CD4-positive, CD25-positive, alpha-beta regulatory T cell (primary cell): ENCODE measurements at regions not wholly inside any gene's neighbourhood (a gene's known extent, or its start where the extent isn't known, plus 50 kb on each side); places are given as distances from the start of the nearest gene placed in this dataset.

ENCODE experiments used
- ATAC-seq, 2 donors: fragments of 150-1000 bp; cut with Tn5 transposase; one replicate each; pipeline ENCODE4 v1.10.0; 2021; ENCODE audit warnings: low read depth in 2 of 2, moderate number of reproducible peaks in 2 of 2, moderate library complexity in 1 of 2
- DNase-seq, 3 donors: peaks; one replicate each; pipeline versions ENCODE4 v3.0.0 to v3.0.0-alpha.2; 2012 to 2022; ENCODE audit warnings: mixed read lengths in 1 of 3
- H3K27ac ChIP-seq: one replicate; pipeline ENCODE4 v1.7.0; 2013; ENCODE audit warnings: mild to moderate bottlenecking, low read length; ENCODE audit not compliant: insufficient read depth, poor library complexity, severe bottlenecking
- H3K27me3 ChIP-seq: one replicate; pipeline ENCODE4 v1.7.0; 2013; ENCODE audit warnings: low read length; ENCODE audit not compliant: control insufficient read depth, insufficient read depth
- H3K36me3 ChIP-seq: one replicate; pipeline ENCODE4 v1.7.0; 2013; ENCODE audit warnings: mild to moderate bottlenecking, low read length, moderate library complexity; ENCODE audit not compliant: control insufficient read depth, insufficient read depth
- H3K4me1 ChIP-seq: 2 replicates; pipeline ENCODE4 v1.7.0; 2013; ENCODE audit warnings: mild to moderate bottlenecking, low read length; ENCODE audit not compliant: insufficient read depth, control insufficient read depth, poor library complexity, severe bottlenecking
- H3K4me3 ChIP-seq: one replicate; pipeline ENCODE4 v1.7.0; 2013; ENCODE audit warnings: low read depth, mild to moderate bottlenecking, low read length, moderate library complexity
- H3K9me3 ChIP-seq, 2 experiments: 1 replicate in 1 of 2; 2 replicates in 1 of 2; pipeline ENCODE4 v1.7.0; 2013; ENCODE audit warnings: low read length in 2 of 2, mild to moderate bottlenecking in 1 of 2, moderate library complexity in 1 of 2; ENCODE audit not compliant: control insufficient read depth in 2 of 2
- H3K27ac Mint-ChIP-seq, 3 donors: one replicate each; pipeline ENCODE4 v1.8.0; 2020 to 2022; ENCODE audit warnings: mild to moderate bottlenecking in 3 of 3, mixed read lengths in 3 of 3, moderate library complexity in 2 of 3
- H3K27me3 Mint-ChIP-seq: one replicate; pipeline ENCODE4 v1.8.0; 2022; ENCODE audit warnings: mild to moderate bottlenecking, mixed read lengths
- H3K36me3 Mint-ChIP-seq: one replicate; pipeline ENCODE4 v1.8.0; 2020; ENCODE audit warnings: mixed read lengths
- H3K4me1 Mint-ChIP-seq, 4 donors: one replicate each; pipeline ENCODE4 v1.8.0; 2020 to 2022; ENCODE audit warnings: mixed read lengths in 4 of 4, mild to moderate bottlenecking in 1 of 4
- H3K4me3 Mint-ChIP-seq, 4 donors: one replicate each; pipeline ENCODE4 v1.8.0; 2020 to 2022; ENCODE audit warnings: mild to moderate bottlenecking in 4 of 4, mixed read lengths in 4 of 4, moderate library complexity in 3 of 4
- H3K9me3 Mint-ChIP-seq, 7 donors: one replicate each; pipeline ENCODE4 v1.8.0; 2020 to 2022; ENCODE audit warnings: mixed read lengths in 7 of 7, mild to moderate bottlenecking in 3 of 7, moderate library complexity in 2 of 7

DNA sequence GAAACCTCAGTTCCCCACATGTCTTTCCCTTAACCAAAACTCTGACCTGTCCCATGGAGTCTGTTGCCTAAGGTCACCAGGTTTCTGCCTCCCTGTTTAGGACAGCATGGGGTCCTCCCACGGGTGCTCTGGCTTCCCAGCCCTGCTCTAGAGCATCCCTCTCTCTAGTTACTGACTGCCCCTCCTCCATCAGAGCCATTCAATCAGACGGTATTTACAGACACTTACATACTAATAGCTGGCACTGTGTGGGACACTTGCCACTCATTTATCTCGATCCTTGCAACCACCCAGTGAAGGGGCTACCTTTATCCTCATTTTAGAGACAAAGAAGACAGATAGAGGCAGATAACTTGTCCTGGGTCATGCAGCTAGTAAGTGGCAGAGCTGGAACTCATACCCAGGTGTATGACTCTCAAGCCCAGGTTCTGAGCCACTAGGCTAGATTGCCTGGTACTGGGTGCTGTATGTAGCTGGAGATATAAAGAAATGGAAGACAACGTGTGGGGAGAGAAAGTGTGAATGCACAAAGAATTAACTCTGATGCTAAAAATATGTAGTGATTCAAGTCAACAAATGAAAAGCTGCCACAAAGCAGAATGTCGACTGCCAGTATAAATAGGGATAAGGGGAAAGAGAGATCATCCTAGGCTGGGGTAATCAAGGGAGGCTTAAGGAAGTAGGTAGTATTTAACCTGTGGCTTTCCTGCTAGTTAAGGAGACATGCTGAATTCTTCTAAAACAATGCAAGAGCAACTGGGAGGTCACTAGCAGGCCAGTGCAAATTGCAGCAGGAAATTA lies 52.5 kb upstream of the PDE8B start:
- H3K4me3 ChIP-seq, result no peak overlapping the region
- peaks cover 6 to 29% (median 12%) of the 10 kb centered on the region in 4 donors for H3K4me1 Mint-ChIP-seq
- peak overlapping the region in 2 of 3 donors; percentile 22 to 43 for H3K27ac Mint-ChIP-seq
- H3K9me3 Mint-ChIP-seq, result peaks cover 0 to 3% (median 0%) of the 10 kb centered on the region in 7 donors
- no peaks in the 10 kb centered on the region for H3K36me3 Mint-ChIP-seq
- no peaks in the 10 kb centered on the region for H3K36me3 ChIP-seq
- ATAC-seq (no peak), DNase-seq (no peak)
- H3K4me1 ChIP-seq, result peaks cover 13% of the 10 kb centered on the region
- H3K27me3 Mint-ChIP-seq, result no peaks in the 10 kb centered on the region
- no peak overlapping the region for H3K27ac ChIP-seq
- H3K4me3 Mint-ChIP-seq, result no peak overlapping the region
- H3K9me3 ChIP-seq, result no peaks in the 10 kb centered on the region
- H3K27me3 ChIP-seq, result peaks cover 2% of the 10 kb centered on the region

DNA sequence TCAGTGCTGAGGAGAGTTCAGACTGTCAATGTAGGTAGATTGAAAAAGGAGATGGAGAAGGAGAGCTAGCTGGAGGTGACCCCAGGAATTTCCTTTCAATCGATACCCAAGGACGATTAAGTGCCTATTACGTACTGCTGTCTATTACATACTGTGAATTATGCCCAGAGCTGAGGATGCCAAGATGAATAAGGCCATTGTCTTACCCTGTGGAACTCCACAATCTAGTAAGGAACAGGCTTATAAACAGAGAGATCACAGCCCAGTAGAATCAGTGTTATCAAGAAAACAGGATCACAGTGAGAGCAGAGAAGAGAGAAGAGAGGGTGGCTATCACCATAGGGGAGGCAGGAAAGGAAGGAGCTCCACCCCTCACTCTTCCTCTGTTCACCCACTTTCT lies 54.1 kb upstream of the PDE8B start:
- Mint-ChIP-seq H3K4me1 (peaks cover 6 to 29% (median 12%) of the 10 kb centered on the region in 4 donors), H3K27me3 (no peaks in the 10 kb centered on the region), H3K27ac (peak overlapping the region in 2 of 3 donors; percentile 95 to 96), H3K9me3 (peaks cover 0 to 2% (median 0%) of the 10 kb centered on the region in 7 donors), H3K4me3 (peak overlapping the region in 1 of 4 donors; percentile 21), H3K36me3 (no peaks in the 10 kb centered on the region)
- no peaks in the 10 kb centered on the region for H3K9me3 ChIP-seq
- ATAC-seq (no peak), DNase-seq (peak in 1 of 3 donors; percentile 7)
- H3K4me1 ChIP-seq, result peaks cover 13% of the 10 kb centered on the region
- H3K36me3 ChIP-seq, result no peaks in the 10 kb centered on the region
- H3K4me3 ChIP-seq, result no peak overlapping the region
- no peak overlapping the region for H3K27ac ChIP-seq
- H3K27me3 ChIP-seq, result peaks cover 2% of the 10 kb centered on the region

DNA sequence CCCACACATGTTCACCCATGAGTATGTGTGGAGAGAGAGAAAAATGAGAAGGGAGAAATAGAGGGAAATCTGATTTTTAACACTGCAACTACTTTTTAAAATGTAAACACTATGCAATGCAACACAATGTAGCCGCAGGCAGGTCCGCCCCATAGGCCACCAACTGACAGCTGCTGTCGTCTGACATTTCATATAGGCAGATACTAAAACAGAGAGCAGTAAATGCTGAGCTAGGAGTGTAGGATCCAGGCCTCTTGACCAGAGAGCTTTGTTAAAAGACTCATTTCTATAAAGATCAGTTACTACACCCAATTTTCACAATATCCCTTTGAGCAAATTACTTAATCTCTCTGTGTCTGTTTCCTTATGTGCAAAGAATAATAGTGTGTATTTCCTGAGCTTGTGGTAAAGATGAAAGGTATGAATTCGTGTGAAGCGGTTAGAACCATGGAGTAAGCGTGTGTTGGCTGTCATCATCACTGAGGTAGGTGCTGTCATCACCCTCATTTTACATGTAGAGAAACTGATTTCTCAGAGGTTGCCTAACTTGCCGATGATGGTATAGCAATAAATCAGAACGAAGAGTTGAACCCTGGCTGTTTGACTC lies 55.2 kb upstream of the PDE8B start:
- Histone ChIP-seq H3K9me3 (no peaks in the 10 kb centered on the region), H3K27ac (peak overlapping the region; percentile 6), H3K4me3 (peak overlapping the region; percentile 18), H3K4me1 (peaks cover 13% of the 10 kb centered on the region), H3K36me3 (no peaks in the 10 kb centered on the region), H3K27me3 (peaks cover 2% of the 10 kb centered on the region)
- Mint-ChIP-seq H3K4me3 (peak overlapping the region; percentile 0 to 3 (median 1)), H3K4me1 (peaks cover 6 to 29% (median 12%) of the 10 kb centered on the region in 4 donors), H3K9me3 (peaks cover 0 to 2% (median 0%) of the 10 kb centered on the region in 7 donors), H3K27ac (peak overlapping the region; percentile 16 to 96 (median 95)), H3K27me3 (no peaks in the 10 kb centered on the region), H3K36me3 (no peaks in the 10 kb centered on the region)
- ATAC-seq (peak; percentile 85 to 95), DNase-seq (peak in 2 of 3 donors; percentile 76 to 83)

- Histone ChIP-seq H3K27me3 (no peaks in the 10 kb centered on the region), H3K4me1 (peaks cover 13% of the 10 kb centered on the region), H3K36me3 (no peaks in the 10 kb centered on the region), H3K9me3 (no peaks in the 10 kb centered on the region), H3K27ac (no peak overlapping the region), H3K4me3 (no peak overlapping the region)
- Mint-ChIP-seq H3K9me3 (peaks cover 0 to 2% (median 0%) of the 10 kb centered on the region in 7 donors), H3K36me3 (no peaks in the 10 kb centered on the region), H3K27ac (no peak overlapping the region), H3K4me3 (no peak overlapping the region), H3K4me1 (peaks cover 6 to 27% (median 12%) of the 10 kb centered on the region in 4 donors), H3K27me3 (peaks cover 6% of the 10 kb centered on the region)
- no peak for ATAC-seq
- DNase-seq, result no peak
Observed at GRCh38 chr5:77152441-77152840, 58.0 kb upstream of the PDE8B start.

- Histone ChIP-seq H3K36me3 (no peaks in the 10 kb centered on the region), H3K27ac (no peak overlapping the region), H3K9me3 (no peaks in the 10 kb centered on the region), H3K27me3 (no peaks in the 10 kb centered on the region), H3K4me3 (no peak overlapping the region), H3K4me1 (peaks cover 10% of the 10 kb centered on the region)
- DNase-seq, result no peak
- Mint-ChIP-seq H3K27me3 (peaks cover 11% of the 10 kb centered on the region), H3K4me3 (no peak overlapping the region), H3K4me1 (peaks cover 5 to 19% (median 13%) of the 10 kb centered on the region in 4 donors), H3K27ac (peak overlapping the region in 1 of 3 donors; percentile 32), H3K9me3 (peaks cover 0 to 2% (median 0%) of the 10 kb centered on the region in 7 donors), H3K36me3 (no peaks in the 10 kb centered on the region)
- no peak for ATAC-seq
Observed at GRCh38 chr5:77151501-77151900, 59.0 kb upstream of the PDE8B start.

DNA sequence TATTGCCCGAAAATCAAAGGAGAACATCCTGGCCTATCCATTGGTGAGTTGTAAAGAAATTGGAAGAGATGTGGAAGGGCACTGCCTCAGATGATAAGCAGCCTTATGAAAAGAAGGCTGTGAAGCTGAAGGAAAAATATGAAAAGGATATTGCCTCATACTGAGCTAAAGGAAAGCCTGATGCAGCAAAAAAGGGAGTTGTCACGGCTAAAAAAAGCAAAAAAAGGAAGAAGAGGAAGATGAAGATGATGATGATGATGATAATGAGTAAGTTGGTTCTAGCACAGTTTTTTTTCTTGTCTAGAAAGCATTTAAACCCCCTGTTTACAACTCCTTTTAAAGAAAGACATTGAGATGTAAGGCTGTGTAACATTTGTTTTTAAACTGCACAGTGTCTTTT lies 59.8 kb upstream of the ZBED3 start:
- ATAC-seq (no peak), DNase-seq (no peak)
- Mint-ChIP-seq H3K27ac (no peak overlapping the region), H3K9me3 (no peaks in the 10 kb centered on the region), H3K36me3 (no peaks in the 10 kb centered on the region), H3K27me3 (peaks cover 12% of the 10 kb centered on the region), H3K4me1 (peaks cover 0 to 4% (median 0%) of the 10 kb centered on the region in 4 donors), H3K4me3 (no peak overlapping the region)
- no peaks in the 10 kb centered on the region for H3K4me1 ChIP-seq
- H3K4me3 ChIP-seq, result no peak overlapping the region
- no peaks in the 10 kb centered on the region for H3K36me3 ChIP-seq
- H3K27ac ChIP-seq, result no peak overlapping the region
- no peaks in the 10 kb centered on the region for H3K27me3 ChIP-seq
- H3K9me3 ChIP-seq, result no peaks in the 10 kb centered on the region

DNA sequence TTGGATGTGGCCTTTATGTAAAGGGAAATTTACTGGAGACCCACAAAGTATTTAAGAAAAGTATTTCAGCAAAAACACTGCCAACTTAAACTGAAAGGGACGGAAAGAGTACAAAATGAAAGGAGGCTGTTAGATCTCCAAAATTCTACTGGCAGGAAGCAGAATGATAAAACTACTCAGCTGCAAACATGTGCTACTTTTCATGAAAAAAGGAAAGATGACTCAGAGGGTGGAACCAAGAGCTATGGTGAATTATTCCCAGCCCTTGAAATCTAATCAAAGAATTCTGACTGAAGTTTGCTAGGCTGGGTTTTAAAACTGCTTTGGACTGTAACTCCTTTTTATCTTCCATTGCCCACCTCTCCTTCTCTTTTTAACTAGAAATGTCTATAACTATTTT lies 58.6 kb upstream of the ZBED3 start:
- DNase-seq (peak in 1 of 3 donors; percentile 7), ATAC-seq (no peak)
- Histone ChIP-seq H3K4me1 (no peaks in the 10 kb centered on the region), H3K4me3 (no peak overlapping the region), H3K36me3 (no peaks in the 10 kb centered on the region), H3K27ac (no peak overlapping the region), H3K27me3 (peaks cover 3% of the 10 kb centered on the region), H3K9me3 (no peaks in the 10 kb centered on the region)
- no peak overlapping the region for H3K4me3 Mint-ChIP-seq
- H3K4me1 Mint-ChIP-seq, result peaks cover 0 to 4% (median 0%) of the 10 kb centered on the region in 4 donors
- no peak overlapping the region for H3K27ac Mint-ChIP-seq
- H3K9me3 Mint-ChIP-seq, result no peaks in the 10 kb centered on the region
- H3K27me3 Mint-ChIP-seq, result peaks cover 12% of the 10 kb centered on the region
- H3K36me3 Mint-ChIP-seq, result no peaks in the 10 kb centered on the region
